Liver (tissue), 8 donors: ENCODE measurements at regions not wholly inside any gene's neighbourhood (a gene's known extent, or its start where the extent isn't known, plus 50 kb on each side); places are given as distances from the start of the nearest gene placed in this dataset.

Experiments used
- DNase-seq: peaks from one replicate; pipeline ENCODE4 v3.0.0-alpha.2; 2017; ENCODE audit warnings: low spot score
- H3K27ac ChIP-seq, 2 donors: one replicate each; pipeline ENCODE4 v1.7.0; 2013; ENCODE audit warnings: inconsistent platforms in 2 of 2, low read length in 2 of 2, control low read depth in 1 of 2, low read depth in 1 of 2, mild to moderate bottlenecking in 1 of 2
- H3K27me3 ChIP-seq, 4 donors: one replicate each; pipeline versions ENCODE4 v1.6.1 to v1.7.0; 2013; ENCODE audit warnings: low read length in 3 of 4, inconsistent platforms in 1 of 4, mild to moderate bottlenecking in 1 of 4, moderate library complexity in 1 of 4; ENCODE audit not compliant: control insufficient read depth in 4 of 4, insufficient read depth in 4 of 4
- H3K36me3 ChIP-seq, 4 donors: one replicate each; pipeline versions ENCODE4 v1.6.1 to v1.7.0; 2013; ENCODE audit warnings: low read length in 3 of 4, mild to moderate bottlenecking in 3 of 4, low read depth in 1 of 4, moderate library complexity in 1 of 4; ENCODE audit not compliant: control insufficient read depth in 4 of 4, insufficient read depth in 3 of 4
- H3K4me1 ChIP-seq, 4 donors: one replicate each; pipeline versions ENCODE4 v1.6.1 to v1.7.0; 2013; ENCODE audit warnings: low read length in 3 of 4, mild to moderate bottlenecking in 3 of 4, moderate library complexity in 1 of 4; ENCODE audit not compliant: control insufficient read depth in 4 of 4, insufficient read depth in 4 of 4
- H3K4me3 ChIP-seq, 3 donors: one replicate each; pipeline versions ENCODE4 v1.6.1 to v1.7.0; 2013; ENCODE audit warnings: low read length in 3 of 3, control low read depth in 1 of 3, low read depth in 1 of 3, mild to moderate bottlenecking in 1 of 3
- H3K9ac ChIP-seq, 2 donors: one replicate each; pipeline ENCODE4 v1.7.0; 2013; ENCODE audit warnings: low read length in 2 of 2, mild to moderate bottlenecking in 2 of 2, moderate library complexity in 2 of 2, control low read depth in 1 of 2, low read depth in 1 of 2
- H3K9me3 ChIP-seq, 4 donors: one replicate each; pipeline versions ENCODE4 v1.6.1 to v1.7.0; 2013; ENCODE audit warnings: low read length in 3 of 4; ENCODE audit not compliant: control insufficient read depth in 4 of 4
- ATF3 ChIP-seq: IDR thresholded peaks from 2 replicates; pipeline ENCODE4 v1.6.1; 2016; ENCODE audit warnings: antibody characterized with exemption
- CTCF ChIP-seq: fragments of 150-350 bp; IDR thresholded peaks from 2 replicates; pipeline ENCODE4 v1.5.1; 2017; ENCODE audit warnings: improper control_type of control experiment, low read depth, low read length; ENCODE audit not compliant: missing input control
- EGR1 ChIP-seq, 2 donors: IDR thresholded peaks; 2 replicates each; pipeline ENCODE4 v1.6.1; 2016 to 2018; ENCODE audit warnings: antibody characterized with exemption in 2 of 2, low read depth in 2 of 2
- FOXA1 ChIP-seq: IDR thresholded peaks from 2 replicates; pipeline ENCODE4 v1.6.1; 2016; ENCODE audit warnings: antibody characterized with exemption
- FOXA2 ChIP-seq: IDR thresholded peaks from 2 replicates; pipeline ENCODE4 v1.6.1; 2016; ENCODE audit warnings: antibody characterized with exemption
- GABPA ChIP-seq, 2 donors: IDR thresholded peaks in 1 of 2; conservative IDR thresholded peaks in 1 of 2; 2 replicates each; pipeline ENCODE4 v1.6.1; 2016; ENCODE audit warnings: antibody characterized with exemption in 2 of 2, mild to moderate bottlenecking in 1 of 2, moderate library complexity in 1 of 2
- HNF4A ChIP-seq, 2 donors: conservative IDR thresholded peaks; 2 replicates each; pipeline ENCODE4 v1.6.1; 2016; ENCODE audit warnings: antibody characterized with exemption in 2 of 2, mild to moderate bottlenecking in 2 of 2
- HNF4G ChIP-seq: IDR thresholded peaks from 2 replicates; pipeline ENCODE4 v1.6.1; 2016; ENCODE audit warnings: antibody characterized with exemption
- JUND ChIP-seq, 2 donors: IDR thresholded peaks; 2 replicates each; pipeline ENCODE4 v1.6.1; 2016; ENCODE audit warnings: antibody characterized with exemption in 2 of 2
- MAX ChIP-seq: IDR thresholded peaks from 2 replicates; pipeline ENCODE4 v1.6.1; 2016; ENCODE audit warnings: antibody characterized with exemption
- NR2F2 ChIP-seq: IDR thresholded peaks from 2 replicates; pipeline ENCODE4 v1.6.1; 2016; ENCODE audit warnings: antibody characterized with exemption
- RAD21 ChIP-seq, 2 donors: IDR thresholded peaks; 2 replicates each; pipeline ENCODE4 v1.6.1; 2016; ENCODE audit warnings: antibody characterized with exemption in 2 of 2, mild to moderate bottlenecking in 2 of 2
- REST ChIP-seq: IDR thresholded peaks from 2 replicates; pipeline ENCODE4 v1.6.1; 2016; ENCODE audit warnings: antibody characterized with exemption, mild to moderate bottlenecking
- RXRA ChIP-seq, 2 donors: IDR thresholded peaks; 2 replicates each; pipeline ENCODE4 v1.6.1; 2017 to 2018; ENCODE audit warnings: antibody characterized with exemption in 2 of 2, mild to moderate bottlenecking in 1 of 2
- SP1 ChIP-seq: IDR thresholded peaks from 2 replicates; pipeline ENCODE4 v1.6.1; 2018; ENCODE audit warnings: antibody characterized with exemption, mild to moderate bottlenecking
- TAF1 ChIP-seq: conservative IDR thresholded peaks from 2 replicates; pipeline ENCODE4 v1.6.1; 2016; ENCODE audit warnings: antibody characterized with exemption, mild to moderate bottlenecking
- YY1 ChIP-seq: IDR thresholded peaks from 2 replicates; pipeline ENCODE4 v1.6.1; 2016; ENCODE audit warnings: antibody characterized with exemption, mild to moderate bottlenecking
- ZBTB33 ChIP-seq: IDR thresholded peaks from 2 replicates; pipeline ENCODE4 v1.6.1; 2016; ENCODE audit warnings: antibody characterized with exemption
- WGBS: extraction: QIAGEN DNeasy Blood & Tissue Kit; methylation state at CpG from one replicate; pipeline ENCODE4 v1.1.7; 2013; 5-methylcytosine and 5-hydroxymethylcytosine counted together
- donor health status: healthy.
- donor health status: healthy.
- donor health status: healthy.
- donor health status: healthy.
- donor health status: healthy.

- TF ChIP-seq REST (no peak), FOXA1 (no peak), ATF3 (no peak), MAX (no peak), GABPA (IDR thresholded peaks at IDR 0.05 in 1 of 2, conservative IDR thresholded peaks at IDR 0.05 in 1 of 2) (no peak), TAF1 (no peak), SP1 (no peak), EGR1 (IDR thresholded peaks at IDR 0.05; ENCODE audit: low read depth in 2 of 2) (no peak)
Observed at GRCh38 chr1:73472810-73473209, 725.2 kb downstream of the LRRIQ3 start (continued).

- TF ChIP-seq ATF3: no peak
- H3K4me3 ChIP-seq: no peak overlapping the region
- no peak overlapping the region for H3K9ac ChIP-seq
- H3K4me1 ChIP-seq: no peaks in the 10 kb centered on the region
- H3K27ac ChIP-seq: no peak overlapping the region
- no peak for DNase-seq
- H3K27me3 ChIP-seq: peaks cover 0 to 2% (median 0%) of the 10 kb centered on the region in 4 donors
- no peaks in the 10 kb centered on the region for H3K9me3 ChIP-seq
- H3K36me3 ChIP-seq: no peaks in the 10 kb centered on the region
Observed at GRCh38 chr1:73467731-73468130, 730.2 kb downstream of the LRRIQ3 start.

- 72% methylated on average over 2 of the region's 2 CpGs for WGBS
- no peak for DNase-seq
- Histone ChIP-seq H3K36me3 (no peaks in the 10 kb centered on the region), H3K4me1 (no peaks in the 10 kb centered on the region), H3K9ac (no peak overlapping the region), H3K9me3 (no peaks in the 10 kb centered on the region), H3K4me3 (no peak overlapping the region), H3K27ac (no peak overlapping the region), H3K27me3 (peaks cover 0 to 2% (median 0%) of the 10 kb centered on the region in 4 donors)
- no peak for TF ChIP-seq ATF3
- no peak for TF ChIP-seq MAX
- no peak for TF ChIP-seq RAD21 (IDR thresholded peaks at IDR 0.05)
- no peak for TF ChIP-seq YY1
- TF ChIP-seq RXRA (IDR thresholded peaks at IDR 0.05): no peak
- TF ChIP-seq GABPA (IDR thresholded peaks at IDR 0.05 in 1 of 2, conservative IDR thresholded peaks at IDR 0.05 in 1 of 2): no peak
- TF ChIP-seq HNF4G: no peak
- no peak for TF ChIP-seq ZBTB33
- no peak for TF ChIP-seq FOXA2
- no peak for TF ChIP-seq TAF1
- TF ChIP-seq REST: no peak
- no peak for TF ChIP-seq SP1
- TF ChIP-seq JUND (IDR thresholded peaks at IDR 0.05): no peak
- no peak for TF ChIP-seq FOXA1
- TF ChIP-seq NR2F2: no peak
- no peak for TF ChIP-seq CTCF
- no peak for TF ChIP-seq HNF4A (conservative IDR thresholded peaks at IDR 0.05)
- TF ChIP-seq EGR1 (IDR thresholded peaks at IDR 0.05; ENCODE audit: low read depth in 2 of 2): no peak
Observed at GRCh38 chr1:73463873-73464272, 734.1 kb downstream of the LRRIQ3 start.
